ENCODE measurements at regions not wholly inside any gene's neighbourhood (a gene's known extent, or its start where the extent isn't known, plus 50 kb on each side); places are given as distances from the start of the nearest gene placed in this dataset.

DNA sequence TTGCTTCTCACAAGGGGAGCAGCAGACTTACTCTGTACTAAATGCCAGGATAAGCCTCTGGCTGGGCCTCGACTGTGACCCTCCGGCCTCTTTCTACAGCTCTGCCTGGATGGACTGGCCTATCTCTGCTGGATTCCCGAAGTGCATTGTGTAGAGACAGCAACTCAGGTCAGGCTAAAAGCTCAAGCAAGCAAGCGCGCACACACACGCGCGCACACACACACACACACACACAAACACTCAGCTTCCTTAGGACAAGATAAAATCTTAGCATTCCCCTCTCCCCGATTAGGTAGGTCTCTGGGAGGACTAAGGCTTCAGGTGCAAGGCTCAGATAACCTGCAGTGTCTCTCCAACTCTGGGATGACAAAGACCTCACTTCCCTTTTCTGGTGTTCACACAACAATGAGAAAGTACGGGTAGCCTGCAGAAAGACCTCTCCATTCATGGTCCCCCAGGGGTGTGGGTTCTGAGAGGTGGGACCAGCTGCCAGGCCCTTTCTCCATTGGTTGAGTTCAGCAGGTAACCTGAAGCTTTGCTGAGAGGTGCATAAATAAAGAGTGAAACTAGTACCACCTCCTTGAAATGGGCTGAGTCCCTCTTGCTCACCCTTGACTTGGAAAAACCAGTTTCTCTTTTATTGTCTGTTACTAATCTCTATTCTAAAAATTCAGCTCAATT, 155.1 kb upstream of the CAMK1G start:
- H3K27ac ChIP-seq (ENCODE audit: low read length) = no peak overlapping the region
- no peaks in the 10 kb centered on the region for H3K79me2 ChIP-seq (replicated peaks; ENCODE audit: insufficient read depth, low read length)
- H4K20me1 ChIP-seq (ENCODE audit: insufficient read depth) = no peaks in the 10 kb centered on the region
- H3K9me2 ChIP-seq (ENCODE audit: insufficient read depth, low read length) = no peaks in the 10 kb centered on the region
- no peaks in the 10 kb centered on the region for H3K9me3 ChIP-seq (ENCODE audit: low read length)
- no peak overlapping the region for H3K4me2 ChIP-seq (ENCODE audit: low read length)
- H3K9ac ChIP-seq (ENCODE audit: low read length) = no peak overlapping the region
- TF ChIP-seq REST (IDR thresholded peaks at IDR 0.05; ENCODE audit: borderline replicate concordance) (no peak), MXI1 (conservative IDR thresholded peaks at IDR 0.05; ENCODE audit: poor library complexity, severe bottlenecking) (no peak), SMC3 (conservative IDR thresholded peaks at IDR 0.05; ENCODE audit: poor library complexity) (no peak), EP300 (conservative IDR thresholded peaks at IDR 0.05; ENCODE audit: poor library complexity, severe bottlenecking) (no peak), RAD21 (conservative IDR thresholded peaks at IDR 0.05) (no peak), TAF1 (IDR thresholded peaks at IDR 0.05; ENCODE audit: low read depth) (no peak), EZH2 (IDR thresholded peaks at IDR 0.05; ENCODE audit: borderline replicate concordance, insufficient read depth, low read length, poor library complexity, severe bottlenecking) (no peak), POLR2AphosphoS5 (IDR thresholded peaks at IDR 0.05) (no peak), CTCF (IDR thresholded peaks at IDR 0.05; ENCODE audit: poor library complexity, severe bottlenecking) (no peak)
- H3K27me3 ChIP-seq (ENCODE audit: insufficient read depth, low read depth, low read length) = no peaks in the 10 kb centered on the region
- H3K4me3 ChIP-seq (ENCODE audit: low read length) = no peak overlapping the region
- H3K36me3 ChIP-seq (ENCODE audit: insufficient read depth, low read length) = no peaks in the 10 kb centered on the region
- no peak overlapping the region for H2AFZ ChIP-seq (ENCODE audit: low read depth, low read length)
- H3F3A ChIP-seq (ENCODE audit: insufficient read depth, low read length, poor library complexity, severe bottlenecking) = no peaks in the 10 kb centered on the region

- no peak overlapping the region for H3K9ac ChIP-seq (ENCODE audit: low read length)
- H3K4me3 ChIP-seq (ENCODE audit: low read length) = no peak overlapping the region
- H3K9me3 ChIP-seq (ENCODE audit: low read length) = no peaks in the 10 kb centered on the region
- H3K36me3 ChIP-seq (ENCODE audit: insufficient read depth, low read length) = no peaks in the 10 kb centered on the region
- TF ChIP-seq EP300 (conservative IDR thresholded peaks at IDR 0.05; ENCODE audit: poor library complexity, severe bottlenecking) = no peak
- H3K4me2 ChIP-seq (ENCODE audit: low read length) = no peak overlapping the region
- H3K27me3 ChIP-seq (ENCODE audit: insufficient read depth, low read depth, low read length) = no peaks in the 10 kb centered on the region
- no peak overlapping the region for H3K27ac ChIP-seq (ENCODE audit: low read length)
- H3F3A ChIP-seq (ENCODE audit: insufficient read depth, low read length, poor library complexity, severe bottlenecking) = no peaks in the 10 kb centered on the region
- no peaks in the 10 kb centered on the region for H3K79me2 ChIP-seq (replicated peaks; ENCODE audit: insufficient read depth, low read length)
- H3K9me2 ChIP-seq (ENCODE audit: insufficient read depth, low read length) = no peaks in the 10 kb centered on the region
- no peak overlapping the region for H2AFZ ChIP-seq (ENCODE audit: low read depth, low read length)
- H4K20me1 ChIP-seq (ENCODE audit: insufficient read depth) = no peaks in the 10 kb centered on the region
Measured at GRCh38 chr1:209429611-209430010, 153.9 kb upstream of the CAMK1G start.
